ENCODE measurements at regions not wholly inside any gene's neighbourhood (a gene's known extent, or its start where the extent isn't known, plus 50 kb on each side); places are given as distances from the start of the nearest gene placed in this dataset.

GRCh38 chr6:133040803-133041419 is 200.2 kb upstream of the EYA4 start:
- Mint-ChIP-seq H3K27ac (no peak overlapping the region), H3K9me3 (no peaks in the 10 kb centered on the region), H3K36me3 (no peaks in the 10 kb centered on the region), H3K4me3 (no peak overlapping the region), H3K4me1 (no peaks in the 10 kb centered on the region), H3K27me3 (no peaks in the 10 kb centered on the region)
- no peak for ATAC-seq

- Mint-ChIP-seq H3K36me3 (no peaks in the 10 kb centered on the region), H3K4me1 (no peaks in the 10 kb centered on the region), H3K4me3 (no peak overlapping the region), H3K9me3 (no peaks in the 10 kb centered on the region), H3K27me3 (no peaks in the 10 kb centered on the region), H3K27ac (no peak overlapping the region)
- ATAC-seq: no peak
Observed at GRCh38 chr6:133042550-133043120, 198.5 kb upstream of the EYA4 start.

- Mint-ChIP-seq H3K36me3 (no peaks in the 10 kb centered on the region), H3K4me3 (no peak overlapping the region), H3K9me3 (no peaks in the 10 kb centered on the region), H3K4me1 (no peaks in the 10 kb centered on the region), H3K27ac (no peak overlapping the region), H3K27me3 (no peaks in the 10 kb centered on the region)
- no peak for ATAC-seq
Observed at GRCh38 chr6:133046576-133046975, 194.6 kb upstream of the EYA4 start.

- ATAC-seq: no peak
- Mint-ChIP-seq H3K27me3 (no peaks in the 10 kb centered on the region), H3K4me1 (no peaks in the 10 kb centered on the region), H3K36me3 (no peaks in the 10 kb centered on the region), H3K4me3 (no peak overlapping the region), H3K9me3 (no peaks in the 10 kb centered on the region), H3K27ac (no peak overlapping the region)
Observed at GRCh38 chr6:133047065-133047665, 194.0 kb upstream of the EYA4 start.

- Mint-ChIP-seq H3K27ac (no peak overlapping the region), H3K27me3 (no peaks in the 10 kb centered on the region), H3K4me3 (no peak overlapping the region), H3K4me1 (no peaks in the 10 kb centered on the region), H3K36me3 (no peaks in the 10 kb centered on the region), H3K9me3 (no peaks in the 10 kb centered on the region)
- no peak for ATAC-seq
Observed at GRCh38 chr6:133047706-133048105, 193.5 kb upstream of the EYA4 start.

- no peak for ATAC-seq
- H3K36me3 Mint-ChIP-seq: no peaks in the 10 kb centered on the region
- no peak overlapping the region for H3K27ac Mint-ChIP-seq
- H3K9me3 Mint-ChIP-seq: no peaks in the 10 kb centered on the region
- no peaks in the 10 kb centered on the region for H3K27me3 Mint-ChIP-seq
- H3K4me3 Mint-ChIP-seq: no peak overlapping the region
- H3K4me1 Mint-ChIP-seq: no peaks in the 10 kb centered on the region
Observed at GRCh38 chr6:133051240-133051639, 189.9 kb upstream of the EYA4 start.

- Mint-ChIP-seq H3K4me1 (no peaks in the 10 kb centered on the region), H3K27ac (no peak overlapping the region), H3K36me3 (no peaks in the 10 kb centered on the region), H3K27me3 (no peaks in the 10 kb centered on the region), H3K9me3 (no peaks in the 10 kb centered on the region), H3K4me3 (no peak overlapping the region)
- no peak for ATAC-seq
Observed at GRCh38 chr6:133052465-133052864, 188.7 kb upstream of the EYA4 start.

- Mint-ChIP-seq H3K36me3 (no peaks in the 10 kb centered on the region), H3K27ac (no peak overlapping the region), H3K4me3 (no peak overlapping the region), H3K9me3 (no peaks in the 10 kb centered on the region), H3K27me3 (no peaks in the 10 kb centered on the region), H3K4me1 (no peaks in the 10 kb centered on the region)
- ATAC-seq: no peak
Observed at GRCh38 chr6:133055441-133055966, 185.7 kb upstream of the EYA4 start.

- Mint-ChIP-seq H3K27ac (no peak overlapping the region), H3K36me3 (no peaks in the 10 kb centered on the region), H3K4me1 (no peaks in the 10 kb centered on the region), H3K27me3 (no peaks in the 10 kb centered on the region), H3K4me3 (no peak overlapping the region), H3K9me3 (no peaks in the 10 kb centered on the region)
- ATAC-seq: no peak
Observed at GRCh38 chr6:133057352-133057751, 183.8 kb upstream of the EYA4 start.

- Mint-ChIP-seq H3K27ac (no peak overlapping the region), H3K9me3 (no peaks in the 10 kb centered on the region), H3K36me3 (no peaks in the 10 kb centered on the region), H3K4me1 (no peaks in the 10 kb centered on the region), H3K4me3 (no peak overlapping the region), H3K27me3 (peaks cover 9% of the 10 kb centered on the region)
- ATAC-seq: no peak
Observed at GRCh38 chr6:133062077-133062476, 179.1 kb upstream of the EYA4 start.

- peaks cover 9% of the 10 kb centered on the region for H3K27me3 Mint-ChIP-seq
- H3K36me3 Mint-ChIP-seq: no peaks in the 10 kb centered on the region
- H3K4me1 Mint-ChIP-seq: no peaks in the 10 kb centered on the region
- no peaks in the 10 kb centered on the region for H3K9me3 Mint-ChIP-seq
- H3K27ac Mint-ChIP-seq: no peak overlapping the region
- no peak overlapping the region for H3K4me3 Mint-ChIP-seq
- no peak for ATAC-seq
Observed at GRCh38 chr6:133062696-133063306, 178.4 kb upstream of the EYA4 start.

GRCh38 chr6:133067960-133068359 is 173.2 kb upstream of the EYA4 start:
- Mint-ChIP-seq H3K4me3 (no peak overlapping the region), H3K4me1 (no peaks in the 10 kb centered on the region), H3K9me3 (no peaks in the 10 kb centered on the region), H3K36me3 (no peaks in the 10 kb centered on the region), H3K27ac (no peak overlapping the region), H3K27me3 (peaks cover 9% of the 10 kb centered on the region)
- ATAC-seq: no peak

- Mint-ChIP-seq H3K9me3 (no peaks in the 10 kb centered on the region), H3K27ac (no peak overlapping the region), H3K36me3 (no peaks in the 10 kb centered on the region), H3K27me3 (no peaks in the 10 kb centered on the region), H3K4me3 (no peak overlapping the region), H3K4me1 (no peaks in the 10 kb centered on the region)
- ATAC-seq: no peak
Observed at GRCh38 chr6:133070410-133071043, 170.6 kb upstream of the EYA4 start.

- Mint-ChIP-seq H3K4me1 (no peaks in the 10 kb centered on the region), H3K9me3 (no peaks in the 10 kb centered on the region), H3K27me3 (no peaks in the 10 kb centered on the region), H3K4me3 (no peak overlapping the region), H3K36me3 (no peaks in the 10 kb centered on the region), H3K27ac (no peak overlapping the region)
- ATAC-seq: no peak
Observed at GRCh38 chr6:133079901-133080300, 161.3 kb upstream of the EYA4 start.

GRCh38 chr6:133083248-133083967 is 157.7 kb upstream of the EYA4 start:
- Mint-ChIP-seq H3K27me3 (no peaks in the 10 kb centered on the region), H3K27ac (no peak overlapping the region)
- no peak for ATAC-seq

More at GRCh38 chr6:133083248-133083967, 157.7 kb upstream of the EYA4 start:
- no peak overlapping the region for H3K4me3 Mint-ChIP-seq
- no peaks in the 10 kb centered on the region for H3K9me3 Mint-ChIP-seq
- no peaks in the 10 kb centered on the region for H3K4me1 Mint-ChIP-seq
- H3K36me3 Mint-ChIP-seq: no peaks in the 10 kb centered on the region

Data from stimulated activated memory B cell treated with anti-CD40 and anti-IgM and Interleukin-4, amounts not matched to agents 10 μg/mL and 1 μg/mL and 100 μg/mL, for 72 hours (primary cell).